Vagina (tissue), 2 donors: ENCODE measurements at regions not wholly inside any gene's neighbourhood (a gene's known extent, or its start where the extent isn't known, plus 50 kb on each side); places are given as distances from the start of the nearest gene placed in this dataset.

ENCODE experiments used
- POLR2A ChIP-seq, 2 donors: fragments of 450-650 bp; IDR thresholded peaks; one replicate each; pipeline ENCODE4 v1.6.1; 2017; ENCODE audit warnings: antibody characterized with exemption in 2 of 2, mild to moderate bottlenecking in 2 of 2, moderate library complexity in 2 of 2
- POLR2AphosphoS5 ChIP-seq, 2 donors: sonication (generic); formaldehyde crosslinking; IDR thresholded peaks; one replicate each; pipeline ENCODE4 v1.9.0; 2017; ENCODE audit warnings: antibody characterized with exemption in 2 of 2, mild to moderate bottlenecking in 2 of 2, low read depth in 1 of 2; ENCODE audit not compliant: insufficient read depth in 1 of 2
- TF ChIP-seq, protein P1 (sequence below), 3 experiments: fragments of 450-650 bp in 2 of 3; fragments of 200-600 bp in 1 of 3; sonication (generic) in 1 of 3; IDR thresholded peaks; one replicate each; pipeline ENCODE4 v1.5.1; 2017 to 2019; ENCODE audit warnings: antibody characterized with exemption in 3 of 3, mild to moderate bottlenecking in 2 of 3, moderate library complexity in 2 of 3

- no peak for TF ChIP-seq POLR2AphosphoS5 (IDR thresholded peaks at IDR 0.05; ENCODE audit: insufficient read depth in 1 of 2, low read depth in 1 of 2)
- TF ChIP-seq, protein P1, sequence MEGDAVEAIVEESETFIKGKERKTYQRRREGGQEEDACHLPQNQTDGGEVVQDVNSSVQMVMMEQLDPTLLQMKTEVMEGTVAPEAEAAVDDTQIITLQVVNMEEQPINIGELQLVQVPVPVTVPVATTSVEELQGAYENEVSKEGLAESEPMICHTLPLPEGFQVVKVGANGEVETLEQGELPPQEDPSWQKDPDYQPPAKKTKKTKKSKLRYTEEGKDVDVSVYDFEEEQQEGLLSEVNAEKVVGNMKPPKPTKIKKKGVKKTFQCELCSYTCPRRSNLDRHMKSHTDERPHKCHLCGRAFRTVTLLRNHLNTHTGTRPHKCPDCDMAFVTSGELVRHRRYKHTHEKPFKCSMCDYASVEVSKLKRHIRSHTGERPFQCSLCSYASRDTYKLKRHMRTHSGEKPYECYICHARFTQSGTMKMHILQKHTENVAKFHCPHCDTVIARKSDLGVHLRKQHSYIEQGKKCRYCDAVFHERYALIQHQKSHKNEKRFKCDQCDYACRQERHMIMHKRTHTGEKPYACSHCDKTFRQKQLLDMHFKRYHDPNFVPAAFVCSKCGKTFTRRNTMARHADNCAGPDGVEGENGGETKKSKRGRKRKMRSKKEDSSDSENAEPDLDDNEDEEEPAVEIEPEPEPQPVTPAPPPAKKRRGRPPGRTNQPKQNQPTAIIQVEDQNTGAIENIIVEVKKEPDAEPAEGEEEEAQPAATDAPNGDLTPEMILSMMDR (IDR thresholded peaks at IDR 0.05), result no peak
- TF ChIP-seq POLR2A (IDR thresholded peaks at IDR 0.05), result no peak
Observed at GRCh38 chr11:129323896-129324502, 51.6 kb upstream of the BARX2 start.
